B cell (primary cell): ENCODE measurements at regions not wholly inside any gene's neighbourhood (a gene's known extent, or its start where the extent isn't known, plus 50 kb on each side); places are given as distances from the start of the nearest gene placed in this dataset.

Source experiments
- EZH2 ChIP-seq: IDR thresholded peaks from 2 replicates; pipeline ENCODE4 v1.6.1; 2012; ENCODE audit warnings: borderline replicate concordance, low read depth, mild to moderate bottlenecking, moderate library complexity, low read length; ENCODE audit not compliant: insufficient read depth, poor library complexity, severe bottlenecking
- TF ChIP-seq, protein P1 (sequence below): fragments of 200-600 bp; IDR thresholded peaks from one replicate; pipeline ENCODE4 v1.8.0; 2022; ENCODE audit warnings: antibody characterized with exemption, mild to moderate bottlenecking

DNA sequence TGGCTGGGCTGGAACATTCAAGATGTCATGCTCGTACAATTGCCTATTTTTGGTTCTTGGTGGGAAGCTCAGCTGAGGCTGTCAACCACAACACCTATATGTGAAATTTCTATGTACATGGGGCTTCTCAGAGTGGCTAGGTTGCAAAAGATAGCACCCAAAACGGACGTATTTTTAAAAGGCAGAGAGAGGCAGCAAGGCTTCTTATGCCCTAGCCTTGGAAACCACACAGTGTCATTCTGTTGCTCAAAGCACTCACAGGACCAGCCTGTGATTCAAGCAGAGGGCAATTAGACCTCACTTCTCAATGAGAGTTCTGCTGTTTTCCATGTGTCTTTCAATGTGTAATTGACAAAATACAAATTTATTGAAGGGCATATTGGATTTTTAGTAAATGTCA, 134.0 kb downstream of the GXYLT1 start:
- TF ChIP-seq, protein P1, sequence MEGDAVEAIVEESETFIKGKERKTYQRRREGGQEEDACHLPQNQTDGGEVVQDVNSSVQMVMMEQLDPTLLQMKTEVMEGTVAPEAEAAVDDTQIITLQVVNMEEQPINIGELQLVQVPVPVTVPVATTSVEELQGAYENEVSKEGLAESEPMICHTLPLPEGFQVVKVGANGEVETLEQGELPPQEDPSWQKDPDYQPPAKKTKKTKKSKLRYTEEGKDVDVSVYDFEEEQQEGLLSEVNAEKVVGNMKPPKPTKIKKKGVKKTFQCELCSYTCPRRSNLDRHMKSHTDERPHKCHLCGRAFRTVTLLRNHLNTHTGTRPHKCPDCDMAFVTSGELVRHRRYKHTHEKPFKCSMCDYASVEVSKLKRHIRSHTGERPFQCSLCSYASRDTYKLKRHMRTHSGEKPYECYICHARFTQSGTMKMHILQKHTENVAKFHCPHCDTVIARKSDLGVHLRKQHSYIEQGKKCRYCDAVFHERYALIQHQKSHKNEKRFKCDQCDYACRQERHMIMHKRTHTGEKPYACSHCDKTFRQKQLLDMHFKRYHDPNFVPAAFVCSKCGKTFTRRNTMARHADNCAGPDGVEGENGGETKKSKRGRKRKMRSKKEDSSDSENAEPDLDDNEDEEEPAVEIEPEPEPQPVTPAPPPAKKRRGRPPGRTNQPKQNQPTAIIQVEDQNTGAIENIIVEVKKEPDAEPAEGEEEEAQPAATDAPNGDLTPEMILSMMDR: no peak
- no peak for TF ChIP-seq EZH2
